ENCODE measurements at regions not wholly inside any gene's neighbourhood (a gene's known extent, or its start where the extent isn't known, plus 50 kb on each side); places are given as distances from the start of the nearest gene placed in this dataset.

GRCh38 chr4:168028568-168028967 lies 63.8 kb upstream of the ANXA10 start:
- no peak overlapping the region for H3K4me2 ChIP-seq (ENCODE audit: control insufficient read depth, extremely low read depth, insufficient read depth, low read depth, low read length)
- peak; percentile 60 for FAIRE-seq

GRCh38 chr4:168028970-168029597 lies 63.3 kb upstream of the ANXA10 start:
- Histone ChIP-seq H3K27ac (ENCODE audit: control insufficient read depth, insufficient read depth, low read length) (no peak overlapping the region), H3K9me3 (ENCODE audit: control insufficient read depth, low read depth, low read length) (no peaks in the 10 kb centered on the region), H4K20me1 (ENCODE audit: control insufficient read depth, extremely low read depth, insufficient read depth, low read length) (no peaks in the 10 kb centered on the region), H3K79me2 (ENCODE audit: control insufficient read depth, insufficient read depth, low read length) (no peaks in the 10 kb centered on the region), H3K4me1 (ENCODE audit: control insufficient read depth, extremely low read depth, insufficient read depth, low read length) (no peaks in the 10 kb centered on the region), H3K9ac (ENCODE audit: control insufficient read depth, extremely low read depth, insufficient read depth, low read length) (no peak overlapping the region), H3K9me1 (ENCODE audit: control insufficient read depth, extremely low read depth, insufficient read depth, low read length) (no peaks in the 10 kb centered on the region), H3K4me3 (ENCODE audit: control insufficient read depth in 2 of 3, extremely low read depth in 1 of 3, insufficient read depth in 2 of 3, low read depth in 1 of 3, low read length in 3 of 3) (no peak overlapping the region), H3K4me2 (ENCODE audit: control insufficient read depth, extremely low read depth, insufficient read depth, low read depth, low read length) (no peak overlapping the region), H3K36me3 (ENCODE audit: control insufficient read depth in 2 of 2, extremely low read depth in 1 of 2, insufficient read depth in 2 of 2, low read length in 2 of 2) (no peaks in the 10 kb centered on the region), H3K27me3 (ENCODE audit: control insufficient read depth, extremely low read depth, insufficient read depth, low read length) (no peaks in the 10 kb centered on the region), H2AFZ (ENCODE audit: control insufficient read depth, low read length) (no peak overlapping the region)
- no peak for FAIRE-seq
- dilution Hi-C loops (cut with MboI; ENCODE audit: extremely low pct_ligation_motif_present, low sequenced_read_pairs) = no loop called here
- no peak for DNase-seq (ENCODE audit: low read depth, low spot score)
- no peak for TF ChIP-seq EZH2 (IDR thresholded peaks at IDR 0.05; ENCODE audit: low read length)
- TF ChIP-seq CTCF (optimal IDR thresholded peaks at IDR 0.05 in 1 of 3, IDR thresholded peaks at IDR 0.05 in 1 of 3, conservative IDR thresholded peaks at IDR 0.05 in 1 of 3; ENCODE audit: extremely low read depth in 1 of 3, insufficient read depth in 2 of 3, low read length in 3 of 3) = no peak

More at GRCh38 chr4:168028568-168028967, 63.8 kb upstream of the ANXA10 start:
- no peak for TF ChIP-seq EZH2 (IDR thresholded peaks at IDR 0.05; ENCODE audit: low read length)
- TF ChIP-seq CTCF (optimal IDR thresholded peaks at IDR 0.05 in 1 of 3, IDR thresholded peaks at IDR 0.05 in 1 of 3, conservative IDR thresholded peaks at IDR 0.05 in 1 of 3; ENCODE audit: extremely low read depth in 1 of 3, insufficient read depth in 2 of 3, low read length in 3 of 3) = peak; percentile 24 to 34 (median 33)
- H3K4me3 ChIP-seq (ENCODE audit: control insufficient read depth in 2 of 3, extremely low read depth in 1 of 3, insufficient read depth in 2 of 3, low read depth in 1 of 3, low read length in 3 of 3) = no peak overlapping the region
- no peak for DNase-seq (ENCODE audit: low read depth, low spot score)
- H3K79me2 ChIP-seq (ENCODE audit: control insufficient read depth, insufficient read depth, low read length) = no peaks in the 10 kb centered on the region
- H3K4me1 ChIP-seq (ENCODE audit: control insufficient read depth, extremely low read depth, insufficient read depth, low read length) = no peaks in the 10 kb centered on the region
- H3K9me3 ChIP-seq (ENCODE audit: control insufficient read depth, low read depth, low read length) = no peaks in the 10 kb centered on the region
- H2AFZ ChIP-seq (ENCODE audit: control insufficient read depth, low read length) = no peak overlapping the region
- H3K27ac ChIP-seq (ENCODE audit: control insufficient read depth, insufficient read depth, low read length) = no peak overlapping the region
- no peaks in the 10 kb centered on the region for H3K9me1 ChIP-seq (ENCODE audit: control insufficient read depth, extremely low read depth, insufficient read depth, low read length)
- no peak overlapping the region for H3K9ac ChIP-seq (ENCODE audit: control insufficient read depth, extremely low read depth, insufficient read depth, low read length)
- no peaks in the 10 kb centered on the region for H3K36me3 ChIP-seq (ENCODE audit: control insufficient read depth in 2 of 2, extremely low read depth in 1 of 2, insufficient read depth in 2 of 2, low read length in 2 of 2)
- H4K20me1 ChIP-seq (ENCODE audit: control insufficient read depth, extremely low read depth, insufficient read depth, low read length) = no peaks in the 10 kb centered on the region
- H3K27me3 ChIP-seq (ENCODE audit: control insufficient read depth, extremely low read depth, insufficient read depth, low read length) = no peaks in the 10 kb centered on the region
- dilution Hi-C loops (cut with MboI; ENCODE audit: extremely low pct_ligation_motif_present, low sequenced_read_pairs) = no loop called here

Data from keratinocyte (primary cell).